ENCODE measurements at regions not wholly inside any gene's neighbourhood (a gene's known extent, or its start where the extent isn't known, plus 50 kb on each side); places are given as distances from the start of the nearest gene placed in this dataset.

DNA sequence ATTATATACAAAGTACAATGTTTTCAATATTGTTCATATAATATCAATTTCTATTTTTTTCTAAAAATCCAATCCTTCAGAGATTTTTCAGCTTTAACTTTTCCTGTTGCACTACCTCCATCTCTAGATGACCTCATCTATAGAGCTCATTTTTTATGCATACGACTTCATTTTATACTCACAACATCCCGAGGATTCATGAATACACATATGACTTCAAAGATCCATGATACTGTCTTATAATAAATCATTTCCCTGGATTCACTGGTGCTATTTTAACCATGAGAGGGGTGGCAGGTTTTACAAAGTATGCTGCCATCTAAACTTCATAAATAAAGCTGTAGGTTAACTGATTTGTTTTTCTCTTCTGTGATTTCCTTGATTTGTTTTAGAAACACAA is 694.6 kb downstream of the EPHA4 start:
- no peak for TF ChIP-seq POLR2AphosphoS5 (IDR thresholded peaks at IDR 0.05)
- no peak for TF ChIP-seq CTCF (IDR thresholded peaks at IDR 0.05)
- TF ChIP-seq POLR2A (IDR thresholded peaks at IDR 0.05): no peak
